ENCODE measurements at regions not wholly inside any gene's neighbourhood (a gene's known extent, or its start where the extent isn't known, plus 50 kb on each side); places are given as distances from the start of the nearest gene placed in this dataset.

DNA sequence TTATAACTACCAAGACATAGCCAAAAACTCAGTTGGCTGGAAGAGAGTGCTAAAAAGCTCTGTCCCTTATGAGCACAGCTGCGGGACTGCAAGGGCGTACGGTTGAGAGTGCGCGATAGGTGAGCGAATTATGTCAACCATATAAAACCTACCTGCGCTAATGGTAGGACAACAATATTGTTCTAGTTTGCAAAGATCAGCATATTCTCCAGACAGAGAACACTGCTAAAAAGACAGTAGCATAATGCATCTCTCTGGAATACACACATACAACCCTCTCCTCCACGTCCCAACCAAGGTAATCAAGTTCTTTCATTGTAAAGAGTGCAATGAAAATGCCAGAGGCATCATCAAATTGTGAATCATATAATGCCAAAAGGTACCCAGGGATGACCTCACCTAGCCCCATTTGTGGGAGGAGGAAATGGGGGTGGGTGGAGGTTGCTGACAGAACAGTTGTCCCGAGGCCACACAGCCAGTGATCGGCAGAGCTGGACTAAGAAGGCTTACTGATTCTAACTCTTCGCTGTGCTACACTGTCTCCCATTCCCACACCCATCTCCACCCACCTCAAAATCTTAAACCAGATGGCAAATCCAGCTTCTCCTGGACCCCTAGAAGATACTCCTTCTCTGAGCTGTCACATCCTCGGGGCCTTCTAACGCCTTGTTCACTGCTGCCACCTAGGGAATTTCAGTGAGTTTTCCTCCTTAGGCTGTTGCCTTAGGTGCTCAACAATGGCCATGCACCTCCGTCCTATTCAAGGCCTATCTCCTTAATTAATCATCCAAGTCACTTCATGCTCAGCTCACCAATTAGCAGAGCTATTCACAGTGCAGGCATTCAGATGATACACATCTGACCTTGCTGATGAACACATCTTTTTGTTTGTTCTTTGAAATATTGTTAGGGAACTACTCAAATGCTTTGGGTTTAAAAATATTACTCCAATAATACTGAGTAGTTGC, 60.7 kb downstream of the RPL22L1 start:
- peak in 2 of 3 donors; percentile 18 to 20 for TF ChIP-seq CTCF (IDR thresholded peaks at IDR 0.05)
- TF ChIP-seq POLR2A (IDR thresholded peaks at IDR 0.05), result no peak
- TF ChIP-seq POLR2AphosphoS5 (IDR thresholded peaks at IDR 0.05), result no peak

Data from breast epithelium (tissue), 3 donors.